RWPE2 (cell line): ENCODE measurements at regions not wholly inside any gene's neighbourhood (a gene's known extent, or its start where the extent isn't known, plus 50 kb on each side); places are given as distances from the start of the nearest gene placed in this dataset.

Source experiments
- ATAC-seq: fragments of 200-7000 bp; cut with Tn5 transposase; 3 replicates; pipeline ENCODE4 v1.9.1; 2021; ENCODE audit warnings: low read depth
- DNase-seq: peaks from one replicate; pipeline ENCODE4 v3.0.0-alpha.2; 2020; ENCODE audit warnings: low spot score
- H3K27ac ChIP-seq: fragments of 450-650 bp; 2 replicates; pipeline ENCODE4 v1.5.1; 2017; ENCODE audit warnings: mild to moderate bottlenecking; ENCODE audit not compliant: poor library complexity, severe bottlenecking
- H3K27me3 ChIP-seq: fragments of 250-450 bp; sonication (Bioruptor Pico); 2 replicates; pipeline ENCODE4 v1.5.1; 2021; ENCODE audit warnings: mild to moderate bottlenecking, moderate library complexity; ENCODE audit not compliant: insufficient read depth, poor library complexity, severe bottlenecking
- H3K36me3 ChIP-seq: fragments of 250-450 bp; sonication (Bioruptor Pico); 2 replicates; pipeline ENCODE4 v1.5.1; 2020; ENCODE audit warnings: low read depth, mild to moderate bottlenecking, moderate library complexity
- H3K4me1 ChIP-seq: fragments of 250-450 bp; sonication (Bioruptor Pico); 2 replicates; pipeline ENCODE4 v1.5.1; 2021; ENCODE audit warnings: mild to moderate bottlenecking, moderate library complexity; ENCODE audit not compliant: insufficient read depth, poor library complexity, severe bottlenecking
- H3K4me3 ChIP-seq: fragments of 250-450 bp; sonication (Bioruptor Pico); 2 replicates; pipeline ENCODE4 v1.5.1; 2021; ENCODE audit warnings: mild to moderate bottlenecking, moderate library complexity; ENCODE audit not compliant: severe bottlenecking
- H3K9me3 ChIP-seq: fragments of 250-450 bp; sonication (Bioruptor Pico); 2 replicates; pipeline ENCODE4 v1.5.1; 2021; ENCODE audit warnings: mild to moderate bottlenecking, moderate library complexity; ENCODE audit not compliant: severe bottlenecking
- TF ChIP-seq, protein P1 (sequence below): fragments of 450-650 bp; IDR thresholded peaks from one replicate; pipeline ENCODE4 v1.5.1; 2017; ENCODE audit warnings: mild to moderate bottlenecking, moderate library complexity; ENCODE audit not compliant: poor library complexity, severe bottlenecking

- no peak overlapping the region for H3K27ac ChIP-seq
- H3K9me3 ChIP-seq, result no peaks in the 10 kb centered on the region
- TF ChIP-seq, protein P1, sequence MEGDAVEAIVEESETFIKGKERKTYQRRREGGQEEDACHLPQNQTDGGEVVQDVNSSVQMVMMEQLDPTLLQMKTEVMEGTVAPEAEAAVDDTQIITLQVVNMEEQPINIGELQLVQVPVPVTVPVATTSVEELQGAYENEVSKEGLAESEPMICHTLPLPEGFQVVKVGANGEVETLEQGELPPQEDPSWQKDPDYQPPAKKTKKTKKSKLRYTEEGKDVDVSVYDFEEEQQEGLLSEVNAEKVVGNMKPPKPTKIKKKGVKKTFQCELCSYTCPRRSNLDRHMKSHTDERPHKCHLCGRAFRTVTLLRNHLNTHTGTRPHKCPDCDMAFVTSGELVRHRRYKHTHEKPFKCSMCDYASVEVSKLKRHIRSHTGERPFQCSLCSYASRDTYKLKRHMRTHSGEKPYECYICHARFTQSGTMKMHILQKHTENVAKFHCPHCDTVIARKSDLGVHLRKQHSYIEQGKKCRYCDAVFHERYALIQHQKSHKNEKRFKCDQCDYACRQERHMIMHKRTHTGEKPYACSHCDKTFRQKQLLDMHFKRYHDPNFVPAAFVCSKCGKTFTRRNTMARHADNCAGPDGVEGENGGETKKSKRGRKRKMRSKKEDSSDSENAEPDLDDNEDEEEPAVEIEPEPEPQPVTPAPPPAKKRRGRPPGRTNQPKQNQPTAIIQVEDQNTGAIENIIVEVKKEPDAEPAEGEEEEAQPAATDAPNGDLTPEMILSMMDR, result no peak
- peaks cover 4% of the 10 kb centered on the region for H3K27me3 ChIP-seq
- no peak for DNase-seq
- no peaks in the 10 kb centered on the region for H3K4me1 ChIP-seq
- no peak for ATAC-seq
- H3K4me3 ChIP-seq, result no peak overlapping the region
- no peaks in the 10 kb centered on the region for H3K36me3 ChIP-seq
Observed at GRCh38 chr7:9958486-9958885, 1015.2 kb upstream of the PHF14 start.

- no peaks in the 10 kb centered on the region for H3K4me1 ChIP-seq
- H3K4me3 ChIP-seq, result no peak overlapping the region
- no peaks in the 10 kb centered on the region for H3K36me3 ChIP-seq
- DNase-seq, result no peak
- TF ChIP-seq, protein P1, result no peak
- no peaks in the 10 kb centered on the region for H3K9me3 ChIP-seq
- H3K27me3 ChIP-seq, result peaks cover 4% of the 10 kb centered on the region
- no peak for ATAC-seq
- H3K27ac ChIP-seq, result no peak overlapping the region
Observed at GRCh38 chr7:9960460-9960859, 1013.2 kb upstream of the PHF14 start.

- no peaks in the 10 kb centered on the region for H3K4me1 ChIP-seq
- no peak overlapping the region for H3K27ac ChIP-seq
- ATAC-seq, result no peak
- H3K9me3 ChIP-seq, result no peaks in the 10 kb centered on the region
- H3K4me3 ChIP-seq, result no peak overlapping the region
- TF ChIP-seq, protein P1, result no peak
- H3K36me3 ChIP-seq, result no peaks in the 10 kb centered on the region
- peaks cover 4% of the 10 kb centered on the region for H3K27me3 ChIP-seq
- DNase-seq, result no peak
Observed at GRCh38 chr7:9961161-9961922, 1012.3 kb upstream of the PHF14 start.

GRCh38 chr7:9962742-9963141 is 1010.9 kb upstream of the PHF14 start:
- ATAC-seq (no peak), DNase-seq (no peak)
- H3K36me3 ChIP-seq, result no peaks in the 10 kb centered on the region
- H3K9me3 ChIP-seq, result no peaks in the 10 kb centered on the region
- H3K4me1 ChIP-seq, result no peaks in the 10 kb centered on the region
- no peak overlapping the region for H3K4me3 ChIP-seq
- H3K27me3 ChIP-seq, result peaks cover 4% of the 10 kb centered on the region
- H3K27ac ChIP-seq, result no peak overlapping the region
- TF ChIP-seq, protein P1, result no peak
